ENCODE measurements at regions not wholly inside any gene's neighbourhood (a gene's known extent, or its start where the extent isn't known, plus 50 kb on each side); places are given as distances from the start of the nearest gene placed in this dataset.

GRCh38 chr21:17002594-17003257, 510.1 kb upstream of the CXADR start:
- no peak for DNase-seq (ENCODE audit: low read depth, low spot score)

GRCh38 chr21:17003258-17003615, 509.6 kb upstream of the CXADR start:
- DNase-seq (ENCODE audit: low read depth, low spot score), result no peak

GRCh38 chr21:17003763-17004373, 509.0 kb upstream of the CXADR start:
- no peak for DNase-seq (ENCODE audit: low read depth, low spot score)

- DNase-seq (ENCODE audit: low read depth, low spot score), result no peak
Measured at GRCh38 chr21:17032141-17032655, 480.6 kb upstream of the CXADR start.

GRCh38 chr21:17044696-17045095, 468.1 kb upstream of the CXADR start:
- no peak for DNase-seq (ENCODE audit: low read depth, low spot score)

- DNase-seq (ENCODE audit: low read depth, low spot score), result no peak
Measured at GRCh38 chr21:17045214-17045853, 467.5 kb upstream of the CXADR start.

GRCh38 chr21:17048974-17049373, 463.9 kb upstream of the CXADR start:
- DNase-seq (ENCODE audit: low read depth, low spot score), result no peak

- no peak for DNase-seq (ENCODE audit: low read depth, low spot score)
Measured at GRCh38 chr21:17050156-17050555, 462.7 kb upstream of the CXADR start.

- no peak for DNase-seq (ENCODE audit: low read depth, low spot score)
Measured at GRCh38 chr21:17050646-17051045, 462.2 kb upstream of the CXADR start.

GRCh38 chr21:17051054-17051453, 461.8 kb upstream of the CXADR start:
- no peak for DNase-seq (ENCODE audit: low read depth, low spot score)

- DNase-seq (ENCODE audit: low read depth, low spot score), result no peak
Measured at GRCh38 chr21:17053321-17053720, 459.5 kb upstream of the CXADR start.

- no peak for DNase-seq (ENCODE audit: low read depth, low spot score)
Measured at GRCh38 chr21:17059936-17060335, 452.9 kb upstream of the CXADR start.

GRCh38 chr21:17066006-17066405, 446.8 kb upstream of the CXADR start:
- no peak for DNase-seq (ENCODE audit: low read depth, low spot score)

GRCh38 chr21:17071093-17071492, 441.8 kb upstream of the CXADR start:
- DNase-seq (ENCODE audit: low read depth, low spot score), result no peak

GRCh38 chr21:17081193-17081592, 431.6 kb upstream of the CXADR start:
- no peak for DNase-seq (ENCODE audit: low read depth, low spot score)

- DNase-seq (ENCODE audit: low read depth, low spot score), result no peak
Measured at GRCh38 chr21:17082843-17083483, 429.9 kb upstream of the CXADR start.

- DNase-seq (ENCODE audit: low read depth, low spot score), result no peak
Measured at GRCh38 chr21:17085707-17086106, 427.1 kb upstream of the CXADR start.

GRCh38 chr21:17088500-17088899, 424.3 kb upstream of the CXADR start:
- no peak for DNase-seq (ENCODE audit: low read depth, low spot score)

GRCh38 chr21:17089091-17089491, 423.8 kb upstream of the CXADR start:
- no peak for DNase-seq (ENCODE audit: low read depth, low spot score)

GRCh38 chr21:17101696-17102095, 411.1 kb upstream of the CXADR start:
- no peak for DNase-seq (ENCODE audit: low read depth, low spot score)

- DNase-seq (ENCODE audit: low read depth, low spot score), result no peak
Measured at GRCh38 chr21:17105932-17106331, 406.9 kb upstream of the CXADR start.

GRCh38 chr21:17114045-17114444, 398.8 kb upstream of the CXADR start:
- DNase-seq (ENCODE audit: low read depth, low spot score), result no peak

Measured in iPS DF 19.7 (cell line).